CD14-positive monocyte (primary cell): ENCODE measurements at regions not wholly inside any gene's neighbourhood (a gene's known extent, or its start where the extent isn't known, plus 50 kb on each side); places are given as distances from the start of the nearest gene placed in this dataset.

Source experiments
- DNase-seq, 3 donors: peaks; one replicate each; pipeline ENCODE4 v3.0.0-alpha.2; 2011 to 2022
- H2AFZ ChIP-seq: 2 replicates; pipeline ENCODE4 v1.6.0; 2012; ENCODE audit warnings: mild to moderate bottlenecking, low read depth, low read length, inconsistent platforms; ENCODE audit not compliant: insufficient read depth, poor library complexity, severe bottlenecking
- H3K27ac ChIP-seq, 2 donors: 1 replicate in 1 of 2; 2 replicates in 1 of 2; pipeline ENCODE4 v1.5.1; 2012 to 2013; ENCODE audit warnings: low read length in 2 of 2, control low read depth in 1 of 2, inconsistent platforms in 1 of 2, low read depth in 1 of 2, mild to moderate bottlenecking in 1 of 2
- H3K27me3 ChIP-seq, 2 donors: one replicate each; pipeline versions ENCODE4 v1.6.0 to v1.6.1; 2011 to 2013; ENCODE audit warnings: low read length in 2 of 2; ENCODE audit not compliant: control insufficient read depth in 2 of 2, insufficient read depth in 2 of 2
- H3K36me3 ChIP-seq, 2 donors: replicated peaks in 1 of 2; 1 replicate in 1 of 2; 2 replicates in 1 of 2; pipeline versions ENCODE4 v1.5.1 to v1.6.1; 2012 to 2013; ENCODE audit warnings: low read length in 2 of 2, control low read depth in 1 of 2, inconsistent platforms in 1 of 2, mild to moderate bottlenecking in 1 of 2; ENCODE audit not compliant: insufficient read depth in 2 of 2, control insufficient read depth in 1 of 2
- H3K4me1 ChIP-seq, 2 donors: 1 replicate in 1 of 2; 2 replicates in 1 of 2; pipeline versions ENCODE4 v1.5.1 to v1.6.1; 2012 to 2013; ENCODE audit warnings: low read length in 2 of 2, control low read depth in 1 of 2, inconsistent platforms in 1 of 2, mild to moderate bottlenecking in 1 of 2, moderate library complexity in 1 of 2; ENCODE audit not compliant: insufficient read depth in 2 of 2, control insufficient read depth in 1 of 2
- H3K4me2 ChIP-seq: replicated peaks from 2 replicates; pipeline ENCODE3; 2012; ENCODE audit warnings: low read length, moderate library complexity, mild to moderate bottlenecking; ENCODE audit not compliant: poor library complexity, severe bottlenecking; ENCODE audit errors: extremely low read depth
- H3K4me3 ChIP-seq, 3 experiments: fragments of 200-600 bp in 1 of 3; sonication (generic) in 1 of 3; replicated peaks in 1 of 3; 1 replicate in 2 of 3; 2 replicates in 1 of 3; pipeline ENCODE4 v1.5.1; 2011 to 2013; ENCODE audit warnings: low read length in 3 of 3, mild to moderate bottlenecking in 3 of 3, control low read depth in 2 of 3, low read depth in 2 of 3, inconsistent platforms in 1 of 3, moderate library complexity in 1 of 3
- H3K79me2 ChIP-seq: 2 replicates; pipeline ENCODE4 v1.6.0; 2012; ENCODE audit warnings: mild to moderate bottlenecking, control low read depth, inconsistent platforms, low read length, moderate library complexity; ENCODE audit not compliant: insufficient read depth
- H3K9ac ChIP-seq: 2 replicates; pipeline ENCODE4 v1.6.0; 2017; ENCODE audit warnings: low read length, mild to moderate bottlenecking; ENCODE audit not compliant: insufficient read depth, poor library complexity, severe bottlenecking
- H3K9me3 ChIP-seq, 2 donors: replicated peaks in 1 of 2; 1 replicate in 1 of 2; 2 replicates in 1 of 2; pipeline versions ENCODE4 v1.5.1 to v1.6.1; 2012 to 2013; ENCODE audit warnings: low read length in 2 of 2, control low read depth in 1 of 2; ENCODE audit not compliant: control insufficient read depth in 1 of 2, insufficient read depth in 1 of 2
- H4K20me1 ChIP-seq: 2 replicates; pipeline ENCODE4 v1.6.0; 2012; ENCODE audit warnings: mild to moderate bottlenecking, low read length, control low read depth, moderate library complexity; ENCODE audit not compliant: insufficient read depth
- H3K27ac Mint-ChIP-seq, 7 donors: one replicate each; pipeline ENCODE4 v1.8.0; 2020; ENCODE audit warnings: mild to moderate bottlenecking in 7 of 7, mixed read lengths in 7 of 7, moderate library complexity in 6 of 7, inconsistent platforms in 2 of 7
- H3K27me3 Mint-ChIP-seq, 3 donors: one replicate each; pipeline ENCODE4 v1.8.0; 2021 to 2022; ENCODE audit warnings: low read depth in 3 of 3, mild to moderate bottlenecking in 3 of 3, mixed read lengths in 3 of 3, moderate library complexity in 3 of 3, inconsistent platforms in 1 of 3
- H3K36me3 Mint-ChIP-seq, 2 donors: one replicate each; pipeline ENCODE4 v1.8.0; 2020; ENCODE audit warnings: mixed read lengths in 2 of 2, inconsistent platforms in 1 of 2, mild to moderate bottlenecking in 1 of 2
- H3K4me1 Mint-ChIP-seq: one replicate; pipeline ENCODE4 v1.8.0; 2020; ENCODE audit warnings: mild to moderate bottlenecking, mixed read lengths
- H3K4me3 Mint-ChIP-seq, 2 donors: one replicate each; pipeline ENCODE4 v1.8.0; 2020; ENCODE audit warnings: mild to moderate bottlenecking in 2 of 2, mixed read lengths in 2 of 2, moderate library complexity in 1 of 2
- H3K9me3 Mint-ChIP-seq, 7 donors: one replicate each; pipeline ENCODE4 v1.8.0; 2020 to 2022; ENCODE audit warnings: mixed read lengths in 7 of 7, mild to moderate bottlenecking in 6 of 7, moderate library complexity in 6 of 7, inconsistent platforms in 2 of 7
- WGBS: methylation state at CpG from one replicate; pipeline ENCODE4 v1.1.5; 2013; ENCODE audit warnings: missing lambda C conversion rate; ENCODE audit not compliant: insufficient coverage; 5-methylcytosine and 5-hydroxymethylcytosine counted together
- intact Hi-C, 2 donors: fragments of 100-400 bp; cut with micrococcal nuclease; formaldehyde crosslinking; loops; one replicate each; pipeline versions ENCODE4 v1.15.0 to v1.15.1; 2023
- TF ChIP-seq, protein P1 (sequence below): fragments of 200-600 bp; IDR thresholded peaks from one replicate; pipeline ENCODE4 v1.8.0; 2022; ENCODE audit warnings: antibody characterized with exemption, mild to moderate bottlenecking

- Mint-ChIP-seq H3K36me3 (no peaks in the 10 kb centered on the region), H3K27me3 (peaks cover 0 to 1% (median 1%) of the 10 kb centered on the region in 3 donors), H3K4me3 (no peak overlapping the region), H3K27ac (no peak overlapping the region), H3K9me3 (peaks cover 7 to 20% (median 13%) of the 10 kb centered on the region in 7 donors), H3K4me1 (peaks cover 7% of the 10 kb centered on the region)
- Histone ChIP-seq H3K4me2 (no peak overlapping the region), H3K9ac (no peak overlapping the region), H3K27me3 (no peaks in the 10 kb centered on the region), H2AFZ (no peak overlapping the region), H4K20me1 (no peaks in the 10 kb centered on the region), H3K4me3 (no peak overlapping the region), H3K27ac (no peak overlapping the region), H3K4me1 (no peaks in the 10 kb centered on the region), H3K79me2 (no peaks in the 10 kb centered on the region), H3K9me3 (peaks cover 0 to 13% of the 10 kb centered on the region in 2 donors), H3K36me3 (no peaks in the 10 kb centered on the region)
- TF ChIP-seq, protein P1, sequence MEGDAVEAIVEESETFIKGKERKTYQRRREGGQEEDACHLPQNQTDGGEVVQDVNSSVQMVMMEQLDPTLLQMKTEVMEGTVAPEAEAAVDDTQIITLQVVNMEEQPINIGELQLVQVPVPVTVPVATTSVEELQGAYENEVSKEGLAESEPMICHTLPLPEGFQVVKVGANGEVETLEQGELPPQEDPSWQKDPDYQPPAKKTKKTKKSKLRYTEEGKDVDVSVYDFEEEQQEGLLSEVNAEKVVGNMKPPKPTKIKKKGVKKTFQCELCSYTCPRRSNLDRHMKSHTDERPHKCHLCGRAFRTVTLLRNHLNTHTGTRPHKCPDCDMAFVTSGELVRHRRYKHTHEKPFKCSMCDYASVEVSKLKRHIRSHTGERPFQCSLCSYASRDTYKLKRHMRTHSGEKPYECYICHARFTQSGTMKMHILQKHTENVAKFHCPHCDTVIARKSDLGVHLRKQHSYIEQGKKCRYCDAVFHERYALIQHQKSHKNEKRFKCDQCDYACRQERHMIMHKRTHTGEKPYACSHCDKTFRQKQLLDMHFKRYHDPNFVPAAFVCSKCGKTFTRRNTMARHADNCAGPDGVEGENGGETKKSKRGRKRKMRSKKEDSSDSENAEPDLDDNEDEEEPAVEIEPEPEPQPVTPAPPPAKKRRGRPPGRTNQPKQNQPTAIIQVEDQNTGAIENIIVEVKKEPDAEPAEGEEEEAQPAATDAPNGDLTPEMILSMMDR = no peak
- WGBS = 85% methylated on average over 9 of the region's 13 CpGs
- intact Hi-C loops = no loop called here
- DNase-seq = no peak
Measured at GRCh38 chr13:100773923-100774663, 99.5 kb upstream of the TMTC4 start.

DNA sequence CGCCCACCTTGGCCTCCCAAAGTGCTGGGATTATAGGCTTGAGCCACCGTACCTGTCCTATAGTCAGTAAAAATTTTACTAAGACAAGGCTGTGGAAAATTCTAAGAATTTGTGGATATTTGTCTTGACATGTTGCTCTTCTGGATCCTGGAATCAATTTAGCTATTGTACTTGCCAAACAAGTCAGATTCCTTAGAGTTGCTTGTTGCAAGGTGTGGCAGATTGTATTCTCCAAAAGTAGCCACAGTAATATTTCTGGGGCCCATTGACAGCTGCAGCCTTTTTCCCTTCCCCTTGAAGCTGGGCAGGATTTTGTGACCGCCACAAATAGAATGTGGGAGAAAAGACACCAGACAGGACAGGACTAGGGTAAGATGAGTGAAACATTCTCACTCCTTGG lies 98.8 kb upstream of the TMTC4 start:
- H3K9me3 Mint-ChIP-seq = peaks cover 7 to 20% (median 12%) of the 10 kb centered on the region in 7 donors
- H3K4me1 Mint-ChIP-seq = peaks cover 7% of the 10 kb centered on the region
- Histone ChIP-seq H3K79me2 (no peaks in the 10 kb centered on the region), H3K36me3 (no peaks in the 10 kb centered on the region), H4K20me1 (no peaks in the 10 kb centered on the region), H3K27ac (no peak overlapping the region), H3K4me3 (no peak overlapping the region), H3K9me3 (peaks cover 0 to 13% of the 10 kb centered on the region in 2 donors), H3K9ac (no peak overlapping the region), H3K4me2 (no peak overlapping the region), H3K27me3 (no peaks in the 10 kb centered on the region), H2AFZ (no peak overlapping the region), H3K4me1 (no peaks in the 10 kb centered on the region)
- TF ChIP-seq, protein P1 = no peak
- no CpG with 5 or more reads among the region's 3 CpGs for WGBS
- peaks cover 0 to 1% (median 1%) of the 10 kb centered on the region in 3 donors for H3K27me3 Mint-ChIP-seq
- no peaks in the 10 kb centered on the region for H3K36me3 Mint-ChIP-seq
- no peak overlapping the region for H3K4me3 Mint-ChIP-seq
- H3K27ac Mint-ChIP-seq = no peak overlapping the region
- intact Hi-C loops = no loop called here
- DNase-seq = no peak
